Calu3 (cell line): ENCODE measurements at regions not wholly inside any gene's neighbourhood (a gene's known extent, or its start where the extent isn't known, plus 50 kb on each side); places are given as distances from the start of the nearest gene placed in this dataset.

ENCODE experiments used
- BruUV-seq: library from RNA; stranded (reverse); fragments of 400-500 nt; replicated peaks from 2 replicates; lab custom pipeline; 2021; lab: Mats Ljungman, UMichigan
- CTCF ChIA-PET: fragments of 300-600 bp; sonication (Branson Sonifier 250); formaldehyde crosslinking; loops from one replicate; lab custom pipeline; 2022; ENCODE audit warnings: antibody characterized with exemption; lab: Charles Lee
- DNase-seq: peaks from one replicate; pipeline ENCODE4 v3.0.0; 2022
- H3K27ac Mint-ChIP-seq: one replicate; pipeline ENCODE4 v1.8.0; 2022; ENCODE audit warnings: mixed read lengths; ENCODE audit not compliant: unreplicated experiment
- H3K27me3 Mint-ChIP-seq: one replicate; pipeline ENCODE4 v1.8.0; 2022; ENCODE audit warnings: mixed read lengths; ENCODE audit not compliant: unreplicated experiment
- H3K36me3 Mint-ChIP-seq: one replicate; pipeline ENCODE4 v1.8.0; 2022; ENCODE audit warnings: mild to moderate bottlenecking, moderate library complexity, mixed read lengths; ENCODE audit not compliant: insufficient read depth, unreplicated experiment
- H3K4me1 Mint-ChIP-seq: one replicate; pipeline ENCODE4 v1.8.0; 2022; ENCODE audit warnings: mild to moderate bottlenecking, low read depth, mixed read lengths; ENCODE audit not compliant: unreplicated experiment
- H3K4me3 Mint-ChIP-seq: one replicate; pipeline ENCODE4 v1.8.0; 2022; ENCODE audit warnings: mild to moderate bottlenecking, low read depth, moderate library complexity, mixed read lengths; ENCODE audit not compliant: unreplicated experiment
- H3K9me3 Mint-ChIP-seq: one replicate; pipeline ENCODE4 v1.8.0; 2022; ENCODE audit warnings: low read depth, mixed read lengths; ENCODE audit not compliant: unreplicated experiment
- intact Hi-C: fragments of 100-400 bp; cut with micrococcal nuclease; formaldehyde crosslinking; loops from one replicate; pipeline ENCODE4 v1.10.0; 2022; ENCODE audit not compliant: unreplicated experiment
- TF ChIP-seq, protein P1 (sequence below): fragments of 200-600 bp; IDR thresholded peaks from one replicate; pipeline ENCODE4 v1.8.0; 2022; ENCODE audit warnings: antibody characterized with exemption; ENCODE audit not compliant: unreplicated experiment

DNA sequence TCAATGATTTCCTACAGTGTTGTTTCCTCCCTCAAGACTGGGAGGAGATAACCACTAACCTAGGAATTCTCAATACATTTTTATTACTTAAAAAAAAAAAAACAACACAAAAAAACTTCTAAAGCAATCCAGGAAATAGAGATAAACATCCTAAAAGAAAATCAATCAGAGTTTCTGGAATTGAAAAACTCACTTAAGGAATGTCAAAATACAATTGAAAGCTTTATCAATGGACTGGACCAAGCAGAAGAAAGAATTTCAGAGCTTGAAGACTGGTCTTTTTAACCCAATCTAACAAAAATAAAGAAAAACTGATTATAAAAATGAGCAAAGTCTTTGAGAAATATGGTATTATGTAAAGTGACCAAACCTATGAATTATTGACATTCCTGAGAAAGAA, 394.1 kb downstream of the XPNPEP1 start:
- TF ChIP-seq, protein P1, sequence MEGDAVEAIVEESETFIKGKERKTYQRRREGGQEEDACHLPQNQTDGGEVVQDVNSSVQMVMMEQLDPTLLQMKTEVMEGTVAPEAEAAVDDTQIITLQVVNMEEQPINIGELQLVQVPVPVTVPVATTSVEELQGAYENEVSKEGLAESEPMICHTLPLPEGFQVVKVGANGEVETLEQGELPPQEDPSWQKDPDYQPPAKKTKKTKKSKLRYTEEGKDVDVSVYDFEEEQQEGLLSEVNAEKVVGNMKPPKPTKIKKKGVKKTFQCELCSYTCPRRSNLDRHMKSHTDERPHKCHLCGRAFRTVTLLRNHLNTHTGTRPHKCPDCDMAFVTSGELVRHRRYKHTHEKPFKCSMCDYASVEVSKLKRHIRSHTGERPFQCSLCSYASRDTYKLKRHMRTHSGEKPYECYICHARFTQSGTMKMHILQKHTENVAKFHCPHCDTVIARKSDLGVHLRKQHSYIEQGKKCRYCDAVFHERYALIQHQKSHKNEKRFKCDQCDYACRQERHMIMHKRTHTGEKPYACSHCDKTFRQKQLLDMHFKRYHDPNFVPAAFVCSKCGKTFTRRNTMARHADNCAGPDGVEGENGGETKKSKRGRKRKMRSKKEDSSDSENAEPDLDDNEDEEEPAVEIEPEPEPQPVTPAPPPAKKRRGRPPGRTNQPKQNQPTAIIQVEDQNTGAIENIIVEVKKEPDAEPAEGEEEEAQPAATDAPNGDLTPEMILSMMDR: no peak
- no peak overlapping the region for H3K4me3 Mint-ChIP-seq
- no peaks in the 10 kb centered on the region for H3K36me3 Mint-ChIP-seq
- no peak for DNase-seq
- no peak overlapping the region for H3K27ac Mint-ChIP-seq
- no peaks in the 10 kb centered on the region for H3K4me1 Mint-ChIP-seq
- peaks cover 11% of the 10 kb centered on the region for H3K9me3 Mint-ChIP-seq
- no peaks in the 10 kb centered on the region for H3K27me3 Mint-ChIP-seq
- no TSS peak for BruUV-seq
- intact Hi-C loops: no loop called here
- CTCF ChIA-PET: no interaction called here

DNA sequence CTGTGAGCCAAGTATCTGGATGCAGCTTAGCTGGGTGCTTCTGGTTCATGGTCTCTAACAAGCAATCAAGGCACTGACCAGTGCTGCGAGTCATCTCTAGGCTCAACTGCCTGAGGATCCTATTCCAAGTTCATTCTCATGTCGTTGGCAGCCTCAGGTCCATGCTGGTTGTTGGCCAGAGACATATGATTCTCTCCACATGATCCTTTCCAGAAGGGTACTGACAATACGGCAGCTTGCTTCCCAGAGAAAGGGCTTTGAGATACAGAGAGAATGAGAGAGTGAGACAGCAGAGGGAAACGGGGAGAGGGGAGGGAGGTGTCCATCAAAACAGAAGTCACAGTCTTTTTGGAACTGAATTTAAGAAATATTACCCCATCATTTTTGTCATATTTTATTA, 405.6 kb downstream of the XPNPEP1 start:
- Mint-ChIP-seq H3K4me1 (no peaks in the 10 kb centered on the region), H3K36me3 (no peaks in the 10 kb centered on the region), H3K27me3 (no peaks in the 10 kb centered on the region), H3K9me3 (peaks cover 4% of the 10 kb centered on the region), H3K27ac (no peak overlapping the region), H3K4me3 (no peak overlapping the region)
- no peak for DNase-seq
- TF ChIP-seq, protein P1: no peak
- intact Hi-C loops: no loop called here
- BruUV-seq: no TSS peak
- CTCF ChIA-PET: no interaction called here

- intact Hi-C loops: no loop called here
- no TSS peak for BruUV-seq
Observed at GRCh38 chr10:109504401-109504800, 418.9 kb downstream of the XPNPEP1 start.

DNA sequence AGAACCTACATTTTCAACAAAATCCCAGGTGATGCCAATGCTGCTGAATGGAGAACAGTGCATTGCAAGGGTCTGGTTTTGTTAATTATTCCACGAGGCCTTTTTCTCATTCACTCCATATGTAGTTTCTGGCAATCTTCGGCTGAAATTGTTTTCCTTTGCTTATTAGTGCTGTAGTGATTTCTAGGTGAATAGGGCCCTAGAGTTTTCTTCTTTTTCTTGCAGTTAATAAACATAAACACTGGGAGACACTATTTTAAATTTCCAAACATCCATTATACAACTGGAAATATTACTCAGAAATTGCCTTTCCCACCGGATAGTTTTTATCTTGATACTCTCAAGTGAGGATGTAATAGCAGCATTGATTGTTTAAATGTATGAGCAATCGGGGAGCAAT, 435.6 kb downstream of the XPNPEP1 start:
- H3K9me3 Mint-ChIP-seq: peaks cover 2% of the 10 kb centered on the region
- DNase-seq: no peak
- CTCF ChIA-PET: no interaction called here
- H3K36me3 Mint-ChIP-seq: no peaks in the 10 kb centered on the region
- no peaks in the 10 kb centered on the region for H3K27me3 Mint-ChIP-seq
- no peaks in the 10 kb centered on the region for H3K4me1 Mint-ChIP-seq
- no peak overlapping the region for H3K27ac Mint-ChIP-seq
- intact Hi-C loops: no loop called here
- no TSS peak for BruUV-seq
- no peak overlapping the region for H3K4me3 Mint-ChIP-seq
- TF ChIP-seq, protein P1: no peak

More at GRCh38 chr10:109504401-109504800, 418.9 kb downstream of the XPNPEP1 start:
- Mint-ChIP-seq H3K27ac (no peak overlapping the region), H3K4me3 (no peak overlapping the region), H3K36me3 (no peaks in the 10 kb centered on the region), H3K27me3 (no peaks in the 10 kb centered on the region), H3K9me3 (no peaks in the 10 kb centered on the region), H3K4me1 (no peaks in the 10 kb centered on the region)
- CTCF ChIA-PET: no interaction called here
- DNase-seq: no peak
- TF ChIP-seq, protein P1: no peak
